ENCODE measurements at regions not wholly inside any gene's neighbourhood (a gene's known extent, or its start where the extent isn't known, plus 50 kb on each side); places are given as distances from the start of the nearest gene placed in this dataset.

DNA sequence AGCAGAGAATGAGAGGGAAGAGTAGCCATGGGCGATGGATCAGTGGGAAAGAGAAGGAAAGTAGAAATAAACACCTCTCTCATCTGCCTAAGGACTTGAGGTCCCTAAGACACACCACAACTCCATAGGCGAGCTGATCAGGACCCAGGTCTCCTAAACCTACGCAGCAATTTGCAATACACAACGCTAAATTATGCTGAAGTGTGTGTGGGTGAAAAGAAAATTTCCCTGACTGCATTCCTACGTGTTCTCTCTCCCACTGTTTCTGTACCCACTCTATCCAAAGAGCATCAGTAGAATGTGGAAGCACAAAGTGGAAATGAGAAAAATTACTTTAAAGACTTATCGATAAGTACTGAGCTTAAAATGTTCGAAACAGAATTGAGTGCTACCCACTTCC is 88.9 kb downstream of the RPS29 start:
- no peak for TF ChIP-seq ZFX (IDR thresholded peaks at IDR 0.05)
- TF ChIP-seq, protein P1, sequence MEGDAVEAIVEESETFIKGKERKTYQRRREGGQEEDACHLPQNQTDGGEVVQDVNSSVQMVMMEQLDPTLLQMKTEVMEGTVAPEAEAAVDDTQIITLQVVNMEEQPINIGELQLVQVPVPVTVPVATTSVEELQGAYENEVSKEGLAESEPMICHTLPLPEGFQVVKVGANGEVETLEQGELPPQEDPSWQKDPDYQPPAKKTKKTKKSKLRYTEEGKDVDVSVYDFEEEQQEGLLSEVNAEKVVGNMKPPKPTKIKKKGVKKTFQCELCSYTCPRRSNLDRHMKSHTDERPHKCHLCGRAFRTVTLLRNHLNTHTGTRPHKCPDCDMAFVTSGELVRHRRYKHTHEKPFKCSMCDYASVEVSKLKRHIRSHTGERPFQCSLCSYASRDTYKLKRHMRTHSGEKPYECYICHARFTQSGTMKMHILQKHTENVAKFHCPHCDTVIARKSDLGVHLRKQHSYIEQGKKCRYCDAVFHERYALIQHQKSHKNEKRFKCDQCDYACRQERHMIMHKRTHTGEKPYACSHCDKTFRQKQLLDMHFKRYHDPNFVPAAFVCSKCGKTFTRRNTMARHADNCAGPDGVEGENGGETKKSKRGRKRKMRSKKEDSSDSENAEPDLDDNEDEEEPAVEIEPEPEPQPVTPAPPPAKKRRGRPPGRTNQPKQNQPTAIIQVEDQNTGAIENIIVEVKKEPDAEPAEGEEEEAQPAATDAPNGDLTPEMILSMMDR (conservative IDR thresholded peaks at IDR 0.05), result no peak

Data from C4-2B (cell line).